ENCODE measurements at regions not wholly inside any gene's neighbourhood (a gene's known extent, or its start where the extent isn't known, plus 50 kb on each side); places are given as distances from the start of the nearest gene placed in this dataset.

- H3K9me3 ChIP-seq (ENCODE audit: low read length): no peaks in the 10 kb centered on the region
- H3K36me3 ChIP-seq (ENCODE audit: insufficient read depth, low read length): no peaks in the 10 kb centered on the region
- H4K20me1 ChIP-seq (ENCODE audit: insufficient read depth): no peaks in the 10 kb centered on the region
- no peak for TF ChIP-seq EP300 (conservative IDR thresholded peaks at IDR 0.05; ENCODE audit: poor library complexity, severe bottlenecking)
- TF ChIP-seq CTCF (IDR thresholded peaks at IDR 0.05; ENCODE audit: poor library complexity, severe bottlenecking): no peak
- no peak for TF ChIP-seq SMC3 (conservative IDR thresholded peaks at IDR 0.05; ENCODE audit: poor library complexity)
- TF ChIP-seq RAD21 (conservative IDR thresholded peaks at IDR 0.05): no peak
- TF ChIP-seq POLR2AphosphoS5 (IDR thresholded peaks at IDR 0.05): no peak
- no peak for TF ChIP-seq MXI1 (conservative IDR thresholded peaks at IDR 0.05; ENCODE audit: poor library complexity, severe bottlenecking)
- TF ChIP-seq EZH2 (IDR thresholded peaks at IDR 0.05; ENCODE audit: borderline replicate concordance, insufficient read depth, low read length, poor library complexity, severe bottlenecking): no peak
- TF ChIP-seq TAF1 (IDR thresholded peaks at IDR 0.05; ENCODE audit: low read depth): no peak
- TF ChIP-seq, protein P1, sequence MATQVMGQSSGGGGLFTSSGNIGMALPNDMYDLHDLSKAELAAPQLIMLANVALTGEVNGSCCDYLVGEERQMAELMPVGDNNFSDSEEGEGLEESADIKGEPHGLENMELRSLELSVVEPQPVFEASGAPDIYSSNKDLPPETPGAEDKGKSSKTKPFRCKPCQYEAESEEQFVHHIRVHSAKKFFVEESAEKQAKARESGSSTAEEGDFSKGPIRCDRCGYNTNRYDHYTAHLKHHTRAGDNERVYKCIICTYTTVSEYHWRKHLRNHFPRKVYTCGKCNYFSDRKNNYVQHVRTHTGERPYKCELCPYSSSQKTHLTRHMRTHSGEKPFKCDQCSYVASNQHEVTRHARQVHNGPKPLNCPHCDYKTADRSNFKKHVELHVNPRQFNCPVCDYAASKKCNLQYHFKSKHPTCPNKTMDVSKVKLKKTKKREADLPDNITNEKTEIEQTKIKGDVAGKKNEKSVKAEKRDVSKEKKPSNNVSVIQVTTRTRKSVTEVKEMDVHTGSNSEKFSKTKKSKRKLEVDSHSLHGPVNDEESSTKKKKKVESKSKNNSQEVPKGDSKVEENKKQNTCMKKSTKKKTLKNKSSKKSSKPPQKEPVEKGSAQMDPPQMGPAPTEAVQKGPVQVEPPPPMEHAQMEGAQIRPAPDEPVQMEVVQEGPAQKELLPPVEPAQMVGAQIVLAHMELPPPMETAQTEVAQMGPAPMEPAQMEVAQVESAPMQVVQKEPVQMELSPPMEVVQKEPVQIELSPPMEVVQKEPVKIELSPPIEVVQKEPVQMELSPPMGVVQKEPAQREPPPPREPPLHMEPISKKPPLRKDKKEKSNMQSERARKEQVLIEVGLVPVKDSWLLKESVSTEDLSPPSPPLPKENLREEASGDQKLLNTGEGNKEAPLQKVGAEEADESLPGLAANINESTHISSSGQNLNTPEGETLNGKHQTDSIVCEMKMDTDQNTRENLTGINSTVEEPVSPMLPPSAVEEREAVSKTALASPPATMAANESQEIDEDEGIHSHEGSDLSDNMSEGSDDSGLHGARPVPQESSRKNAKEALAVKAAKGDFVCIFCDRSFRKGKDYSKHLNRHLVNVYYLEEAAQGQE (IDR thresholded peaks at IDR 0.05; ENCODE audit: borderline replicate concordance): no peak
- H3K4me2 ChIP-seq (ENCODE audit: low read length): no peak overlapping the region
- H3K27ac ChIP-seq (ENCODE audit: low read length): no peak overlapping the region
- H3K79me2 ChIP-seq (replicated peaks; ENCODE audit: insufficient read depth, low read length): no peaks in the 10 kb centered on the region
- no peaks in the 10 kb centered on the region for H3K9me2 ChIP-seq (ENCODE audit: insufficient read depth, low read length)
- no peak overlapping the region for H2AFZ ChIP-seq (ENCODE audit: low read depth, low read length)
- no peak overlapping the region for H3K9ac ChIP-seq (ENCODE audit: low read length)
- H3K4me3 ChIP-seq (ENCODE audit: low read length): no peak overlapping the region
- H3K27me3 ChIP-seq (ENCODE audit: insufficient read depth, low read depth, low read length): no peaks in the 10 kb centered on the region
- no peaks in the 10 kb centered on the region for H3F3A ChIP-seq (ENCODE audit: insufficient read depth, low read length, poor library complexity, severe bottlenecking)
Measured at GRCh38 chr3:178257491-178257890, 278.7 kb upstream of the KCNMB2 start.

GRCh38 chr3:178258121-178258520 is 278.1 kb upstream of the KCNMB2 start:
- TF ChIP-seq TAF1 (IDR thresholded peaks at IDR 0.05; ENCODE audit: low read depth) (no peak), RAD21 (conservative IDR thresholded peaks at IDR 0.05) (no peak), EZH2 (IDR thresholded peaks at IDR 0.05; ENCODE audit: borderline replicate concordance, insufficient read depth, low read length, poor library complexity, severe bottlenecking) (no peak), CTCF (IDR thresholded peaks at IDR 0.05; ENCODE audit: poor library complexity, severe bottlenecking) (no peak), MXI1 (conservative IDR thresholded peaks at IDR 0.05; ENCODE audit: poor library complexity, severe bottlenecking) (no peak), POLR2AphosphoS5 (IDR thresholded peaks at IDR 0.05) (no peak), SMC3 (conservative IDR thresholded peaks at IDR 0.05; ENCODE audit: poor library complexity) (no peak), EP300 (conservative IDR thresholded peaks at IDR 0.05; ENCODE audit: poor library complexity, severe bottlenecking) (no peak)
- TF ChIP-seq, protein P1 (IDR thresholded peaks at IDR 0.05; ENCODE audit: borderline replicate concordance): no peak
- no peak overlapping the region for H3K9ac ChIP-seq (ENCODE audit: low read length)
- no peaks in the 10 kb centered on the region for H4K20me1 ChIP-seq (ENCODE audit: insufficient read depth)
- no peak overlapping the region for H3K27ac ChIP-seq (ENCODE audit: low read length)
- H3K27me3 ChIP-seq (ENCODE audit: insufficient read depth, low read depth, low read length): no peaks in the 10 kb centered on the region
- no peaks in the 10 kb centered on the region for H3K9me3 ChIP-seq (ENCODE audit: low read length)
- no peak overlapping the region for H2AFZ ChIP-seq (ENCODE audit: low read depth, low read length)
- H3K4me2 ChIP-seq (ENCODE audit: low read length): no peak overlapping the region
- H3K9me2 ChIP-seq (ENCODE audit: insufficient read depth, low read length): no peaks in the 10 kb centered on the region
- H3F3A ChIP-seq (ENCODE audit: insufficient read depth, low read length, poor library complexity, severe bottlenecking): no peaks in the 10 kb centered on the region
- no peaks in the 10 kb centered on the region for H3K79me2 ChIP-seq (replicated peaks; ENCODE audit: insufficient read depth, low read length)
- no peak overlapping the region for H3K4me3 ChIP-seq (ENCODE audit: low read length)
- no peaks in the 10 kb centered on the region for H3K36me3 ChIP-seq (ENCODE audit: insufficient read depth, low read length)

All from neural cell (in vitro differentiated cells).